HCT116 (cell line): ENCODE measurements at regions not wholly inside any gene's neighbourhood (a gene's known extent, or its start where the extent isn't known, plus 50 kb on each side); places are given as distances from the start of the nearest gene placed in this dataset.

ENCODE experiments used
- ATAC-seq: fragments of 200-7000 bp; cut with Tn5 transposase; 2 replicates; pipeline ENCODE4 v1.9.1; 2020; ENCODE audit warnings: mild to moderate bottlenecking, moderate library complexity
- BruUV-seq: library from RNA; stranded (reverse); fragments of 400-500 nt; replicated peaks from 2 replicates; lab custom pipeline; 2021; lab: Mats Ljungman, UMichigan
- CTCF ChIA-PET: fragments of 300-600 bp; sonication (Branson Sonifier 250); formaldehyde crosslinking; loops from one replicate; lab custom pipeline; 2021; ENCODE audit warnings: antibody characterized with exemption; lab: Charles Lee
- POLR2A ChIA-PET: fragments of 300-600, 350-600 bp; sonication (Branson Sonifier 250); formaldehyde crosslinking; loops from one replicate; lab custom pipeline; 2021; ENCODE audit warnings: antibody characterized with exemption; lab: Charles Lee
- RAD21 ChIA-PET, 2 experiments: fragments of 300-600 bp; sonication (Branson Sonifier 250); formaldehyde crosslinking; loops; one replicate each; lab custom pipeline; 2023; ENCODE audit warnings: low total read pairs in 2 of 2; ENCODE audit not compliant: uncharacterized antibody in 2 of 2, unreplicated experiment in 2 of 2, low non-redundant PET in 1 of 2; lab: Charles Lee
- DNase-seq: peaks from one replicate; pipeline ENCODE4 v3.0.0-alpha.2; 2010; ENCODE audit warnings: low read depth, low spot score
- H2AFZ ChIP-seq: fragments of 200-600 bp; shearing (Covaris generic), sonication (generic); 2 replicates; pipeline ENCODE4 v1.6.1; 2017; ENCODE audit warnings: low read depth, mixed run types, mixed read lengths, antibody characterized with exemption, low read length; ENCODE audit not compliant: poor library complexity, severe bottlenecking
- H3K27ac ChIP-seq: 2 replicates; pipeline ENCODE4 v1.5.1; 2012; ENCODE audit warnings: low read depth, low read length
- H3K27me3 ChIP-seq: fragments of 200-600 bp; sonication (generic); 2 replicates; pipeline ENCODE4 v1.6.1; 2016; ENCODE audit warnings: mixed run types, low read length, mixed read lengths; ENCODE audit not compliant: insufficient read depth
- H3K36me3 ChIP-seq, 2 experiments: fragments of 200-500 bp in 1 of 2; fragments of 200-600 bp in 1 of 2; sonication (Bioruptor generic) in 1 of 2; sonication (generic) in 1 of 2; 2 replicates each; pipeline versions ENCODE4 v1.5.1 to v1.6.1; 2014 to 2016; ENCODE audit warnings: low read length in 2 of 2, inconsistent platforms in 1 of 2, mixed read lengths in 1 of 2, mixed run types in 1 of 2; ENCODE audit not compliant: insufficient read depth in 2 of 2, control insufficient read depth in 1 of 2
- H3K4me1 ChIP-seq, 2 experiments: fragments of 200-600 bp in 1 of 2; sonication (generic) in 1 of 2; 2 replicates each; pipeline versions ENCODE4 v1.5.1 to v1.6.1; 2012 to 2017; ENCODE audit warnings: low read length in 2 of 2, inconsistent platforms in 1 of 2, mild to moderate bottlenecking in 1 of 2, mixed read lengths in 1 of 2, mixed run types in 1 of 2, moderate library complexity in 1 of 2; ENCODE audit not compliant: insufficient read depth in 2 of 2, control insufficient read depth in 1 of 2
- H3K4me2 ChIP-seq: fragments of 200-600 bp; sonication (generic); 2 replicates; pipeline ENCODE4 v1.6.1; 2017; ENCODE audit warnings: mixed run types, low read length, mixed read lengths
- H3K4me3 ChIP-seq, 2 experiments: fragments of 200-600 bp in 1 of 2; sonication (generic) in 1 of 2; replicated peaks in 1 of 2; 2 replicates each; pipeline ENCODE4 v1.5.1; 2011 to 2016; ENCODE audit warnings: low read length in 2 of 2, control low read depth in 1 of 2, low read depth in 1 of 2, mild to moderate bottlenecking in 1 of 2, mixed read lengths in 1 of 2, mixed run types in 1 of 2
- H3K79me2 ChIP-seq: fragments of 200-600 bp; sonication (generic); 2 replicates; pipeline ENCODE4 v1.6.1; 2017; ENCODE audit warnings: mild to moderate bottlenecking, mixed run types, low read length, moderate library complexity, mixed read lengths; ENCODE audit not compliant: insufficient read depth
- H3K9ac ChIP-seq: fragments of 200-600 bp; sonication (generic); 2 replicates; pipeline ENCODE4 v1.6.1; 2016; ENCODE audit warnings: low read length, mixed read lengths
- H3K9me2 ChIP-seq: fragments of 200-600 bp; sonication (generic), shearing (Covaris generic); 2 replicates; pipeline ENCODE4 v1.6.1; 2017; ENCODE audit warnings: mixed run types, mild to moderate bottlenecking, moderate library complexity; ENCODE audit not compliant: insufficient read depth
- H3K9me3 ChIP-seq, 2 experiments: fragments of 200-500 bp in 1 of 2; fragments of 200-600 bp in 1 of 2; sonication (Bioruptor generic) in 1 of 2; sonication (generic) in 1 of 2; 2 replicates each; pipeline ENCODE4 v1.6.1; 2014 to 2017; ENCODE audit warnings: low read length in 2 of 2, mixed read lengths in 2 of 2, inconsistent platforms in 1 of 2, low read depth in 1 of 2, mild to moderate bottlenecking in 1 of 2, mixed run types in 1 of 2, moderate library complexity in 1 of 2; ENCODE audit not compliant: control insufficient read depth in 1 of 2, insufficient read depth in 1 of 2
- H4K20me1 ChIP-seq: fragments of 200-600 bp; sonication (generic), shearing (Covaris generic); 2 replicates; pipeline ENCODE4 v1.6.1; 2017; ENCODE audit warnings: mixed run types, mild to moderate bottlenecking, moderate library complexity; ENCODE audit not compliant: insufficient read depth
- ATF3 ChIP-seq: IDR thresholded peaks from 2 replicates; pipeline ENCODE4 v1.6.1; 2012
- CBX3 ChIP-seq: IDR thresholded peaks from 2 replicates; pipeline ENCODE4 v1.6.1; 2012; ENCODE audit warnings: low read depth
- CEBPB ChIP-seq: IDR thresholded peaks from 2 replicates; pipeline ENCODE4 v1.6.1; 2012; ENCODE audit warnings: low read depth
- FOSL1 ChIP-seq: IDR thresholded peaks from 2 replicates; pipeline ENCODE4 v1.6.1; 2012; ENCODE audit warnings: low read depth
- JUND ChIP-seq: IDR thresholded peaks from 2 replicates; pipeline ENCODE4 v1.6.1; 2012
- MAX ChIP-seq: IDR thresholded peaks from 2 replicates; pipeline ENCODE4 v1.6.1; 2012
- POLR2AphosphoS5 ChIP-seq: IDR thresholded peaks from 2 replicates; pipeline ENCODE4 v1.6.1; 2011; ENCODE audit warnings: mild to moderate bottlenecking, low read depth, low read length, moderate library complexity
- RAD21 ChIP-seq: IDR thresholded peaks from 2 replicates; pipeline ENCODE4 v1.6.1; 2012; ENCODE audit warnings: low read depth, mild to moderate bottlenecking
- ZNF274 ChIP-seq: fragments of 200-500 bp; sonication (Bioruptor generic); IDR thresholded peaks from 2 replicates; pipeline ENCODE4 v1.6.1; 2014; ENCODE audit warnings: mild to moderate bottlenecking, low read depth, low read length, inconsistent platforms
- intact Hi-C: fragments of 100-400 bp; cut with micrococcal nuclease; formaldehyde crosslinking; loops from 2 replicates; pipeline ENCODE4 v1.10.0; 2022

- TF ChIP-seq ATF3 (no peak), JUND (no peak), CEBPB (no peak), RAD21 (no peak)
- TF ChIP-seq, all 23 proteins: peak for 0
Observed at GRCh38 chr2:54374591-54375364, 81.3 kb upstream of the SPTBN1 start (continued).

DNA sequence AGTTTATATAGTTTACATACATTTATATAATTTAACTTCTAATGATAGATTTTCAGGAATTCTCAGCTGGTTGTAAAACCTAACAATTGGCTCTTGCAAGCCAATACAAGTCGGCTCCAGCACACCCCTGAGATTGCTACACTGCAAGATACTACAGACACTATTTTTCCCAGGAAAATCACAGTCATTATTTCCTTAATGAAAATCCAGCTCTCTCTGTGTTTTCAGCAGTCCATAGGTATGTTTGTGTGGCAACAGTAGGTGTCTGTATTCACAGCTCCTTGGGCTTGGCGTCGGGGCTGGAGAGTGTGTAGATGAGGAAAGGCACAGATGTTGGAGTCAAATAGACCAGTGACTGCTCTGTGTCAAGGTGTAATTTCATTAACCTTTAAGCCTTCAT is 78.7 kb upstream of the SPTBN1 start:
- no peak overlapping the region for H3K4me3 ChIP-seq
- H3K9me3 ChIP-seq = no peaks in the 10 kb centered on the region
- no peak for DNase-seq
- no TSS peak for BruUV-seq
- RAD21 ChIA-PET = no interaction called here
- H3K27me3 ChIP-seq = no peaks in the 10 kb centered on the region
- TF ChIP-seq RAD21 (no peak), MAX (no peak), CBX3 (no peak), POLR2AphosphoS5 (no peak), CEBPB (no peak), ZNF274 (no peak), ATF3 (no peak), FOSL1 (no peak)
- no peak overlapping the region for H3K9ac ChIP-seq
- H4K20me1 ChIP-seq = no peaks in the 10 kb centered on the region
- no peak overlapping the region for H2AFZ ChIP-seq
- intact Hi-C loops = no loop called here
- H3K4me2 ChIP-seq = no peak overlapping the region
- no peak for ATAC-seq
- no peaks in the 10 kb centered on the region for H3K9me2 ChIP-seq
- no peaks in the 10 kb centered on the region for H3K79me2 ChIP-seq
- CTCF ChIA-PET = no interaction called here
- POLR2A ChIA-PET = interaction anchor here (1.4 kb wide), 1 partner anchor 10 kb away, joined by 4 read pairs; no protein-coding TSS in a partner anchor
- no peak overlapping the region for H3K27ac ChIP-seq
- no peaks in the 10 kb centered on the region for H3K36me3 ChIP-seq
- H3K4me1 ChIP-seq = no peaks in the 10 kb centered on the region
